Tibial artery (tissue), 4 donors: ENCODE measurements at regions not wholly inside any gene's neighbourhood (a gene's known extent, or its start where the extent isn't known, plus 50 kb on each side); places are given as distances from the start of the nearest gene placed in this dataset.

ENCODE experiments used
- DNase-seq, 2 donors: peaks; one replicate each; pipeline ENCODE4 v3.0.0-alpha.2; 2019
- H3K27ac ChIP-seq, 2 donors: fragments of 200-600 bp; sonication (generic) in 1 of 2; 1 replicate in 1 of 2; 2 replicates in 1 of 2; pipeline ENCODE4 v1.5.1; 2018 to 2019; ENCODE audit warnings: mild to moderate bottlenecking in 1 of 2
- H3K27me3 ChIP-seq, 2 donors: fragments of 200-600 bp; sonication (generic) in 1 of 2; one replicate each; pipeline versions ENCODE4 v1.5.1 to v1.6.0; 2016 to 2019
- H3K36me3 ChIP-seq, 3 donors: fragments of 200-600 bp; sonication (generic) in 2 of 3; one replicate each; pipeline ENCODE4 v1.5.1; 2016 to 2019; ENCODE audit warnings: mild to moderate bottlenecking in 2 of 3
- H3K4me1 ChIP-seq, 4 donors: fragments of 200-600 bp; sonication (generic) in 2 of 4; 1 replicate in 3 of 4; 2 replicates in 1 of 4; pipeline ENCODE4 v1.5.1; 2016 to 2019
- H3K4me3 ChIP-seq, 2 donors: fragments of 200-600 bp; sonication (generic) in 1 of 2; 1 replicate in 1 of 2; 2 replicates in 1 of 2; pipeline ENCODE4 v1.5.1; 2018 to 2019; ENCODE audit warnings: mild to moderate bottlenecking in 2 of 2
- H3K9me3 ChIP-seq, 3 donors: fragments of 200-600 bp; sonication (generic) in 1 of 3; one replicate each; pipeline ENCODE4 v1.5.1; 2016 to 2019
- intact Hi-C: fragments of 100-400 bp; cut with DNase I; formaldehyde crosslinking; loops from one replicate; pipeline ENCODE4 v1.15.0; 2023; ENCODE audit warnings: low total_unique reads
- TF ChIP-seq, protein P1 (sequence below), 2 experiments: fragments of 200-600 bp in 1 of 2; fragments of 450-650 bp in 1 of 2; IDR thresholded peaks; one replicate each; pipeline ENCODE4 v1.5.1; 2017 to 2019; ENCODE audit warnings: antibody characterized with exemption in 2 of 2, mild to moderate bottlenecking in 1 of 2, moderate library complexity in 1 of 2

DNA sequence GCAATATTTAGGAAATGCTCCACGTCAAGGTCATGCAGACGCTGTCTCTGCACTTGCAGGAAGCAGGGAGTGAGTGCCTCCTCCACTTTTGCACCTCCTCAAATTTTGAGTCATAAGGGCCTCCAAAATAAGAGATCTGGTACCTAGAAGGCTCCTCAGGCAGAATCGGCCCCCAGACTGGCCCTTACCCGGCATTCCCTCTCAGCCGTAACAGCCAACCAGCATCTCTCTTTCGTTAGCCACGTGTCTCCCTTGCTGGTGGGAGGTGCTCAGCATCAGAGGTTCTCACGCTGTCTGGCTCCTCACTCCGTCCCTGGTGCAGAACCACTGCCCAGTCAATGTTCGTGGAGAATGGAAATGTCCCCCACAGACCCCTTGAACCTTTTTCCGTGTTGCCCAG, 75.3 kb downstream of the ANKRD60 start:
- intact Hi-C loops, result no loop called here
- Histone ChIP-seq H3K9me3 (no peaks in the 10 kb centered on the region), H3K4me3 (no peak overlapping the region), H3K27me3 (peaks cover 0 to 2% of the 10 kb centered on the region in 2 donors), H3K36me3 (no peaks in the 10 kb centered on the region), H3K27ac (no peak overlapping the region), H3K4me1 (peaks cover 0 to 27% (median 23%) of the 10 kb centered on the region in 4 donors)
- TF ChIP-seq, protein P1, sequence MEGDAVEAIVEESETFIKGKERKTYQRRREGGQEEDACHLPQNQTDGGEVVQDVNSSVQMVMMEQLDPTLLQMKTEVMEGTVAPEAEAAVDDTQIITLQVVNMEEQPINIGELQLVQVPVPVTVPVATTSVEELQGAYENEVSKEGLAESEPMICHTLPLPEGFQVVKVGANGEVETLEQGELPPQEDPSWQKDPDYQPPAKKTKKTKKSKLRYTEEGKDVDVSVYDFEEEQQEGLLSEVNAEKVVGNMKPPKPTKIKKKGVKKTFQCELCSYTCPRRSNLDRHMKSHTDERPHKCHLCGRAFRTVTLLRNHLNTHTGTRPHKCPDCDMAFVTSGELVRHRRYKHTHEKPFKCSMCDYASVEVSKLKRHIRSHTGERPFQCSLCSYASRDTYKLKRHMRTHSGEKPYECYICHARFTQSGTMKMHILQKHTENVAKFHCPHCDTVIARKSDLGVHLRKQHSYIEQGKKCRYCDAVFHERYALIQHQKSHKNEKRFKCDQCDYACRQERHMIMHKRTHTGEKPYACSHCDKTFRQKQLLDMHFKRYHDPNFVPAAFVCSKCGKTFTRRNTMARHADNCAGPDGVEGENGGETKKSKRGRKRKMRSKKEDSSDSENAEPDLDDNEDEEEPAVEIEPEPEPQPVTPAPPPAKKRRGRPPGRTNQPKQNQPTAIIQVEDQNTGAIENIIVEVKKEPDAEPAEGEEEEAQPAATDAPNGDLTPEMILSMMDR (IDR thresholded peaks at IDR 0.05), result no peak
- no peak for DNase-seq

DNA sequence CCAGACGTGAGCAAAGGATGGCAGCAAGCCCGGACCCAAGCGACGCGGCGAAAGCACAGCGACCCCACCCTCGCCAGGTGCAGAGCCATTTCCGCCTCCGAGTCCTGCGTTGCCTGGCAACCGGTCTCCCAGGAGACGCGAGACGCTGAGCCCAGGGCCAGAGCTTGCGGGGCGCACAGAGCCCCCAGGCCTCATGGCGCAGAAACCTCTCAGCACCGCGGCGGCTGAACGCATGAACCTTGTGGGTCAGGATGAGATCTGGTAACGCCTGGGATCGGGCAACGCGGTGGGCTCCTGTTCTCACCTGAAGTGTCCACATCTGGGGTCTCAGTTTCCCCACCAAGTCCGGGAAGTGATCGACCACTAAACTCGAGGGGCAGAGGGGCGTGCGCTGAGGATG, 77.7 kb downstream of the ANKRD60 start:
- Histone ChIP-seq H3K27ac (no peak overlapping the region), H3K4me1 (peaks cover 5 to 48% (median 42%) of the 10 kb centered on the region in 4 donors), H3K27me3 (peaks cover 0 to 2% of the 10 kb centered on the region in 2 donors), H3K4me3 (no peak overlapping the region), H3K36me3 (no peaks in the 10 kb centered on the region), H3K9me3 (peaks cover 0 to 4% (median 0%) of the 10 kb centered on the region in 3 donors)
- TF ChIP-seq, protein P1 (IDR thresholded peaks at IDR 0.05), result no peak
- intact Hi-C loops, result no loop called here
- DNase-seq, result no peak

DNA sequence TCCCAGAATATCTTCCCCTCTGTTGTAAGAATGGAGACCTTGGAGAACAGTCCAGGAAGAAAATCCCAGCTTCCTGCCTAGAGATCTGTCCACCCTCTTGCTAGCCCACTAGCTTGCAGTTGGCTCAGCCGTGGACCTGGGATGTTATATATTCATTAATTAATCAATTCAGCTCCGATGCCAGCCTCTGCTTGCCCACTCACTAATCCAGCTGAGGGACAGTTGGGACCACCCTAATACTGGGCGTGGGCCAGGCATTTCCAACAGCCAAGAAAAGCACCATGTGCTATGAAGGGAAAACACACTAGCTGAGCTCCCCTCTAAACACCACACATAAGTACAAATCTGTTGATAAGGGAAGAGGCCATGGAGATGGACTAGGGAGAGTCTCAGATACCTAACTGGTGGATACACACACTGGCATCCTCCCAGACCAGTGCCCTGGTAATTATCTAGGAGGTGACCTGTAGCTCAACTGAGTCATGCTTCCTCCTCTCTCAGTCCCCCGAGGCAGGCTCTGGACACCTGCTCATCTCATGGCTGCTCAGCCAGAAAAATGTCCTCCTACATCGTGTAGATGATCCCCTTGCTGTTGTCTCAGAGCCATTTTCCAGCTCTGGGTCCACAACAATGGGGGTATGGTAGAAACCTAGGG, 78.9 kb downstream of the ANKRD60 start:
- peak in 1 of 2 donors; percentile 54 for DNase-seq
- intact Hi-C loops, result loop anchor here (2.0 to 10.0 kb wide), 2 partner anchors 437 to 565 kb away; no protein-coding TSS in a partner anchor
- peaks cover 5 to 60% (median 51%) of the 10 kb centered on the region in 4 donors for H3K4me1 ChIP-seq
- peaks cover 0 to 4% (median 0%) of the 10 kb centered on the region in 3 donors for H3K9me3 ChIP-seq
- no peaks in the 10 kb centered on the region for H3K36me3 ChIP-seq
- H3K27ac ChIP-seq, result peak overlapping the region; percentile 94 to 95
- peaks cover 0 to 2% of the 10 kb centered on the region in 2 donors for H3K27me3 ChIP-seq
- no peak overlapping the region for H3K4me3 ChIP-seq
- TF ChIP-seq, protein P1 (IDR thresholded peaks at IDR 0.05), result no peak

DNA sequence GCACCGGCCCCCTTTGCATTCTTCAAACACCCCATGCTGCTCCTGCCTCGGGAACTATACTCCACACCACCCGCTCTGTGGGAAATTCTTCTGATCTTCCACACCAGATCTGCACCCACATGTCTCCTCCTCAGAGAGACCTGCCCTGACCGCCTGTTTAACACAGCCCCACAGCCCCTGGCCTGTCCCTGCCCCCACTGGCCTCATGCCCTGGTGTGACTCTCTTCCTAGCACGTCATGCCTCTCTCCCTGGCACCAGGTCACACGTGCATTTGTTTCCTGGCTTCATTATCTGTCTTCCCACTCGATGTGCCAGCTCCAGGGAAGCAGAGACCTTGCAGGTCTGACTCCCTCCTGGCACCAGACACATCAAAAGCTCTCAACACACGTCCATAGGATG, 79.6 kb downstream of the ANKRD60 start:
- H3K4me3 ChIP-seq, result no peak overlapping the region
- intact Hi-C loops, result loop anchor here (2.0 to 10.0 kb wide), 2 partner anchors 436 to 564 kb away; no protein-coding TSS in a partner anchor
- peak; percentile 75 to 89 for DNase-seq
- H3K36me3 ChIP-seq, result no peaks in the 10 kb centered on the region
- peaks cover 0 to 2% of the 10 kb centered on the region in 2 donors for H3K27me3 ChIP-seq
- H3K27ac ChIP-seq, result peak overlapping the region; percentile 94 to 95
- TF ChIP-seq, protein P1 (IDR thresholded peaks at IDR 0.05), result no peak
- peaks cover 0 to 4% (median 0%) of the 10 kb centered on the region in 3 donors for H3K9me3 ChIP-seq
- H3K4me1 ChIP-seq, result peaks cover 5 to 64% (median 54%) of the 10 kb centered on the region in 4 donors

DNA sequence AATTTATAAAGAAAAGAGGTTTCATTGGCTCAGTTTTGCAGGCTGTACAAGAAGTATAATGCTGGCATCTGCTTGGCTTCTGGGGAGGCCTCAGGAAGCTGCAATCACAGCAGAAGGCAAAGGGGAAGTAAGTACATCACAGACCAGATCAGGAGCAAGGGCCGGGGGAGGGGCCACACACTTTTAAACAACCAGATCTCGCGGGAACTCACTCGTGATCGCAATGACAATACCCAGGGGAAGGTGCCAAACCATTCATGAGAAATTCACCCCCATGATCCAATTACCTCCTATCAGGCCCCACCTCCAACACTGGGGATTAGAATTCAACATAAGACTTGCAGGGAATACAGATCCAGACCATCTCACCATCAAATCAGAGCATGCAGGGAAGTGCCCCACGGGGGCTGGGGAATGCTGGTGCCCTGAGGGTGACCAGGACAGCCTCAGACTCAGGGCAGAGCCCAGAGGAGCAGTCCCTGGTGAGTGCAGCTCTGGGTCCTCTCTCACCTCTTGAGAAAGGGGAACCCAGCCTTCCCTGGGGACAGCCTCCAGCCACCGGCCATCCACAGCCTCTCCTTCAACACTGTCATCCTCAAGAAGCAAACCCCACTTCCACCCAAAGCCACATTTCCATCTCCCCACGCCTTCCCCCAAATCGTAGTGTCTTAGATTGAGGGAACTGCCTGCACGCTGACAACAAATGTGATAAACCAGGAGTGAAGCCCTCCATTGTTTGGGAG, 80.7 kb downstream of the ANKRD60 start:
- Histone ChIP-seq H3K27me3 (no peaks in the 10 kb centered on the region), H3K4me1 (peaks cover 5 to 64% (median 54%) of the 10 kb centered on the region in 4 donors), H3K36me3 (no peaks in the 10 kb centered on the region), H3K4me3 (no peak overlapping the region), H3K9me3 (peaks cover 0 to 4% (median 0%) of the 10 kb centered on the region in 3 donors), H3K27ac (peak overlapping the region; percentile 94 to 95)
- intact Hi-C loops, result loop anchor here (2.0 to 10.0 kb wide), 2 partner anchors 435 to 563 kb away; no protein-coding TSS in a partner anchor
- TF ChIP-seq, protein P1 (IDR thresholded peaks at IDR 0.05), result no peak
- DNase-seq, result peak in 1 of 2 donors; percentile 60
